MM.1S (cell line): ENCODE measurements at regions not wholly inside any gene's neighbourhood (a gene's known extent, or its start where the extent isn't known, plus 50 kb on each side); places are given as distances from the start of the nearest gene placed in this dataset.

Source experiments
- CTCF ChIP-seq: fragments of 300-600 bp; sonication (generic); IDR thresholded peaks from 2 replicates; pipeline ENCODE4 v1.5.1; 2016; ENCODE audit warnings: antibody characterized with exemption, low read length, mixed read lengths
- EZH2 ChIP-seq: fragments of 300-600 bp; sonication (generic); optimal IDR thresholded peaks from 2 replicates; pipeline ENCODE3; 2017; ENCODE audit warnings: low read depth, mild to moderate bottlenecking, antibody characterized with exemption, low read length, mixed read lengths
- EZH2phosphoT487 ChIP-seq: fragments of 300-600 bp; sonication (generic); IDR thresholded peaks from 2 replicates; pipeline ENCODE4 v1.6.1; 2018; ENCODE audit warnings: antibody characterized with exemption, low read length

GRCh38 chr6:76451926-76452709, 379.7 kb upstream of the IMPG1 start:
- TF ChIP-seq CTCF = no peak
- TF ChIP-seq EZH2 = no peak
- no peak for TF ChIP-seq EZH2phosphoT487
